ENCODE measurements at regions not wholly inside any gene's neighbourhood (a gene's known extent, or its start where the extent isn't known, plus 50 kb on each side); places are given as distances from the start of the nearest gene placed in this dataset.

DNA sequence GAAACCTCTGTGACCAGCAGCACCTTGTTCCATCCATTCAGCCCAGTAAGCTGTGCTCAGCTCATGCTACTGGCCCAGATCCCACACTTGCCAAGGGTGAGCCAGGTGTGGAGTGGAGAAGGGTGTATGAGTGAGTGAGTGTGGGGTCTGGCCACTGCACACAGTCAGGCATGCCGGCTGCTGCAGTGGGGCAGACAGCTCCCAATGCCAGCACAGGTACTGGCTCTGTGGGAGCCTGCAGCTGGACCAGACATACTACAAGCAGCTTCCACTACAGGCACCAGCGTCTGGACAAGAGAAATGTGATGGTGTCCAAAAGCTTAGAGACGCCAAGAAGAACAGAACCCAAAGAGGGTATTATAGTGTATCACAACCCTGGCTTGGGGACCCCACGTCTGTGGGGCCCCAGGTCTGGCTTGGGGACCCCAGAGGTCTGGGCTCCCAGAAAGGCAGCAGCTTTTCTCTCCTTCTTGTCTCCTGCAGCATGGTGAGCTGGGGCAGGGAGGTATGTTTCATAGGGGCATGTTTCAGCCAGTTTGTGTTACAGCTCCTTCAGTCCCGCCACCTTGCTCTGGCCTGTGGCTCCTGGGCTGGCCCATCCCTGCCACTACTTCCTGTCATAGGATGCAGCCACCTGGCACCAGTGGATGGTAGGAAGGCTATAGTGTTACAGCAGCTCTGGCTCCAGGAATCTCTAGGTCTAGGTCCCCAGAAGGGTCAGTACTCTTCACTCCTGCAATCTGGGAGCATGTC is 152.4 kb upstream of the HSF2 start:
- Histone ChIP-seq H3K36me3 (no peaks in the 10 kb centered on the region), H3K9me3 (no peaks in the 10 kb centered on the region), H3K4me1 (ENCODE audit: insufficient read depth) (no peaks in the 10 kb centered on the region), H3K27me3 (no peaks in the 10 kb centered on the region), H3K4me3 (no peak overlapping the region), H3K27ac (no peak overlapping the region)
- TF ChIP-seq, protein P1, sequence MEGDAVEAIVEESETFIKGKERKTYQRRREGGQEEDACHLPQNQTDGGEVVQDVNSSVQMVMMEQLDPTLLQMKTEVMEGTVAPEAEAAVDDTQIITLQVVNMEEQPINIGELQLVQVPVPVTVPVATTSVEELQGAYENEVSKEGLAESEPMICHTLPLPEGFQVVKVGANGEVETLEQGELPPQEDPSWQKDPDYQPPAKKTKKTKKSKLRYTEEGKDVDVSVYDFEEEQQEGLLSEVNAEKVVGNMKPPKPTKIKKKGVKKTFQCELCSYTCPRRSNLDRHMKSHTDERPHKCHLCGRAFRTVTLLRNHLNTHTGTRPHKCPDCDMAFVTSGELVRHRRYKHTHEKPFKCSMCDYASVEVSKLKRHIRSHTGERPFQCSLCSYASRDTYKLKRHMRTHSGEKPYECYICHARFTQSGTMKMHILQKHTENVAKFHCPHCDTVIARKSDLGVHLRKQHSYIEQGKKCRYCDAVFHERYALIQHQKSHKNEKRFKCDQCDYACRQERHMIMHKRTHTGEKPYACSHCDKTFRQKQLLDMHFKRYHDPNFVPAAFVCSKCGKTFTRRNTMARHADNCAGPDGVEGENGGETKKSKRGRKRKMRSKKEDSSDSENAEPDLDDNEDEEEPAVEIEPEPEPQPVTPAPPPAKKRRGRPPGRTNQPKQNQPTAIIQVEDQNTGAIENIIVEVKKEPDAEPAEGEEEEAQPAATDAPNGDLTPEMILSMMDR (IDR thresholded peaks at IDR 0.05) = no peak
- no peak for TF ChIP-seq POLR2A (IDR thresholded peaks at IDR 0.05)
- TF ChIP-seq EP300 (IDR thresholded peaks at IDR 0.05) = no peak
- intact Hi-C loops (cut with DNase I) = no loop called here
- no peak for DNase-seq
- 84 to 88% (median 84%) methylated on average over 5 of the region's 5 CpGs for WGBS, 3 donors

DNA sequence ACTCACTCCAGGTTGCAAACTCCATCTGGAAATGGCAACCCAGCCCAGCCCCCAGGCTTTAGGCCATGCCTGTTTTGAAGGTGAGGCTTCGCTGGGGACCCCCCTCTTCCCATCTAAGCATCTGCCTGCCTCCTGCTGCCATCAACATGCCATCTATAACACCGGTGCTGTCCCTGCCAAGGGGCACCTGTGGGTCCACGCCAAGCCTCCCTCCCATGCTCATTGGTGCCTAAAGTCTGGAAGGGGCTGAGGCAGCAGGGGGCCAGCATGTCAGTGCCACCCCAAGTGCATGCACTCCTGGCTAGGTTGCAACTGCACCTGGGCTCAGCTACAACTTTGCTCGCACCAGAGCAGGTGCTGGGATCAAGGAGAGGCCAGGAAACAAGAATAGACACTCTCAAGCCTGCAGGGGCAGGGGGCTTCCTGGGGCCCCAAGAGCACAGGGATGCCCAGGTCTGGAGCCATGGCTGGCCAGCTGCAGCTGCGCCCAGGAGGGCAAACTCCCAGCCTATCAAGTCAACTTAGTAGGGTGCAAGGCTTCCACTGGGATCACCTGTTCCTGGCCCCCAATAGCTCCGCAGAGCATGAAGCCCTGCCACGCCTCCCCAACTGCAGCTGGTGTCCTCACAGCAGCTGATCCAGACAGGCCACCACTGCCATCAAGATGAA is 151.3 kb upstream of the HSF2 start:
- Histone ChIP-seq H3K4me3 (no peak overlapping the region), H3K27ac (no peak overlapping the region), H3K27me3 (no peaks in the 10 kb centered on the region), H3K9me3 (no peaks in the 10 kb centered on the region), H3K4me1 (ENCODE audit: insufficient read depth) (no peaks in the 10 kb centered on the region), H3K36me3 (no peaks in the 10 kb centered on the region)
- no peak for DNase-seq
- TF ChIP-seq EP300 (IDR thresholded peaks at IDR 0.05) (no peak), POLR2A (IDR thresholded peaks at IDR 0.05) (no peak)
- TF ChIP-seq, protein P1 (IDR thresholded peaks at IDR 0.05) = no peak
- 89 to 94% (median 92%) methylated on average over 7 of the region's 7 CpGs for WGBS, 3 donors
- intact Hi-C loops (cut with DNase I) = no loop called here

DNA sequence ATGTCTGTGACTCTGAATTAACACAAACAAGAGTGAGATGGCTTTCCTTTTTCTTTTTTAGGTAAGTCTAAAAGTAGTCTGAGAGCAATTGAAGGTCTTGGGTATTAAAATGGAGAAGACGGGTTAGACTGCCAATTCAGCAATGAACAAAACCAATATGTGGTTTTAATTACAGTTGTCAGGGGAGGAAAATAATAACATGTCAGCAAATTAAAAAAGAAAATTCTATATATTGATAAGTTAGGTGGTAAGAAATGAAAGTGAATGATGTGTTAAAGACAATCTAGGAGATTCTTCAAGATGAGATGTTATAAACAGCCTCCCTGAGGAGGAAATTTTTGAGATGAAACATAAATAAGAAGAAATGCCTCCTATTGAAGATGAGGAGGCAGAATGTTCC is 150.6 kb upstream of the HSF2 start:
- WGBS, 3 donors = 31 to 48% (median 41%) methylated on average over 1 of the region's 1 CpG
- no peaks in the 10 kb centered on the region for H3K9me3 ChIP-seq
- no peaks in the 10 kb centered on the region for H3K4me1 ChIP-seq (ENCODE audit: insufficient read depth)
- H3K4me3 ChIP-seq = no peak overlapping the region
- no peaks in the 10 kb centered on the region for H3K36me3 ChIP-seq
- TF ChIP-seq POLR2A (IDR thresholded peaks at IDR 0.05) (no peak), EP300 (IDR thresholded peaks at IDR 0.05) (no peak)
- TF ChIP-seq, protein P1 (IDR thresholded peaks at IDR 0.05) = no peak
- no peak overlapping the region for H3K27ac ChIP-seq
- no peak for DNase-seq
- no peaks in the 10 kb centered on the region for H3K27me3 ChIP-seq
- intact Hi-C loops (cut with DNase I) = no loop called here

DNA sequence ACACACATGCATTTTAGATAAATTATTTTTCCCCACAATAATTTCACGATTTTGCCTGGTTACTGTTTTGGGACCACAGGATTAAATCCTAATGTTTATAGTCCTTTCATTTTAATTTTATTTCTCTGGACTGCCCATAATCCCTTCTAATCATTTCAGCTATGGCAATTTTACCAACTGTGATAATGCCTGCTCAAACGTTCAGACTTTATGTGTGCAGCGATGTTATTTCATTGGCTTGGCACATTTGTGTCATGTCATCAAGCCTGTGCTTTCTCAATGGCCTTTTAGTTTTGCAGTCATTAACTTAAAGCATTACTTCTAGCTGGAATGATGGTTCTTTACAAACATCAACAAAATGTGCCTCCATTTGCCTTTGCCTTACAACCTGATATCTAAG is 140.6 kb upstream of the HSF2 start:
- 86 to 89% (median 87%) methylated on average over 3 of the region's 3 CpGs for WGBS, 3 donors
- intact Hi-C loops (cut with DNase I) = no loop called here
- DNase-seq = no peak
- H3K4me3 ChIP-seq = no peak overlapping the region
- no peak for TF ChIP-seq POLR2A (IDR thresholded peaks at IDR 0.05)
- TF ChIP-seq, protein P1 (IDR thresholded peaks at IDR 0.05) = no peak
- no peaks in the 10 kb centered on the region for H3K27me3 ChIP-seq
- H3K9me3 ChIP-seq = no peaks in the 10 kb centered on the region
- H3K4me1 ChIP-seq (ENCODE audit: insufficient read depth) = no peaks in the 10 kb centered on the region
- H3K27ac ChIP-seq = no peak overlapping the region
- H3K36me3 ChIP-seq = no peaks in the 10 kb centered on the region

Measured in ovary (tissue), 7 donors.